ENCODE measurements at regions not wholly inside any gene's neighbourhood (a gene's known extent, or its start where the extent isn't known, plus 50 kb on each side); places are given as distances from the start of the nearest gene placed in this dataset.

DNA sequence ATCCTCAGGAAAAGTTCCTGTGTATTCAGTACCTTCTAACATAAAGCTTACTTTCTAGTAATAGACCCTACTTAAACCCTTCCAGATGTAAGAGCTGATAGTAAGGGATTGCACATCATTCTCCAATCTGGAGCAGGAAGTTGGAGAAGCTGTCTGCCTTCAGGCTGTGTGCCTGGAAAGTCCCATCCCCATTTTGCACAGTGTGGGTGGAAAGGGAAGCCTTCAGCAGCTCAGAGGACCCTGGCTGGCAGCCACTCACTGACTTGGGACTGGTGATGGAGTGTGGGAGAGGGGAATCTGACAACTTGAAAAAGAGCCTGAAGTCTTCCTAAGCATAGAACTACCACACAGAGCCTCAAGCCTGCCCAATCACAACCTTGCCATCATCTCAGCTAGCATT, 164.1 kb upstream of the ADO start:
- no peak for TF ChIP-seq EZH2 (optimal IDR thresholded peaks at IDR 0.05; ENCODE audit: low read depth, low read length)
- TF ChIP-seq, protein P1, sequence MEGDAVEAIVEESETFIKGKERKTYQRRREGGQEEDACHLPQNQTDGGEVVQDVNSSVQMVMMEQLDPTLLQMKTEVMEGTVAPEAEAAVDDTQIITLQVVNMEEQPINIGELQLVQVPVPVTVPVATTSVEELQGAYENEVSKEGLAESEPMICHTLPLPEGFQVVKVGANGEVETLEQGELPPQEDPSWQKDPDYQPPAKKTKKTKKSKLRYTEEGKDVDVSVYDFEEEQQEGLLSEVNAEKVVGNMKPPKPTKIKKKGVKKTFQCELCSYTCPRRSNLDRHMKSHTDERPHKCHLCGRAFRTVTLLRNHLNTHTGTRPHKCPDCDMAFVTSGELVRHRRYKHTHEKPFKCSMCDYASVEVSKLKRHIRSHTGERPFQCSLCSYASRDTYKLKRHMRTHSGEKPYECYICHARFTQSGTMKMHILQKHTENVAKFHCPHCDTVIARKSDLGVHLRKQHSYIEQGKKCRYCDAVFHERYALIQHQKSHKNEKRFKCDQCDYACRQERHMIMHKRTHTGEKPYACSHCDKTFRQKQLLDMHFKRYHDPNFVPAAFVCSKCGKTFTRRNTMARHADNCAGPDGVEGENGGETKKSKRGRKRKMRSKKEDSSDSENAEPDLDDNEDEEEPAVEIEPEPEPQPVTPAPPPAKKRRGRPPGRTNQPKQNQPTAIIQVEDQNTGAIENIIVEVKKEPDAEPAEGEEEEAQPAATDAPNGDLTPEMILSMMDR (IDR thresholded peaks at IDR 0.05; ENCODE audit: low read length) = no peak
- no peak for TF ChIP-seq EZH2phosphoT487 (IDR thresholded peaks at IDR 0.05; ENCODE audit: low read length)

Data from MM.1S (cell line).